Myocyte (in vitro differentiated cells): ENCODE measurements at regions not wholly inside any gene's neighbourhood (a gene's known extent, or its start where the extent isn't known, plus 50 kb on each side); places are given as distances from the start of the nearest gene placed in this dataset.

Experiments used
- DNase-seq: peaks from one replicate; pipeline ENCODE4 v3.0.0-alpha.2; 2012; ENCODE audit warnings: low read depth

DNA sequence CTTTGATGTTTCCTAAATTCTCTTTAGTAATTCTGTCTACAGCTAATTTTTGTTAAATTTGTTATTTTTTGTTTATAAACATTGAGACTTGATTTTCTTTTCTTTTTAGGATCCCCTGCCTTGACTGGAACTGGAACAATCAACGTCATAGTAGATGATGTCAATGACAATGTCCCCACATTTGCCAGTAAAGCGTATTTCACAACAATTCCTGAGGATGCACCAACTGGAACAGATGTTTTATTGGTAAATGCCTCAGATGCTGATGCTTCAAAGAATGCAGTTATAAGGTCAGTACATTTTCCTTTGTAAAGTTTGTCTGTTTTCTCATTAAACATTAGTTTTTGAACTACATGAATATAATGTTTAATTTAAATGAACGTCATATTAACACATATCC lies 119.4 kb downstream of the FAT4 start:
- DNase-seq = peak; percentile 39

DNA sequence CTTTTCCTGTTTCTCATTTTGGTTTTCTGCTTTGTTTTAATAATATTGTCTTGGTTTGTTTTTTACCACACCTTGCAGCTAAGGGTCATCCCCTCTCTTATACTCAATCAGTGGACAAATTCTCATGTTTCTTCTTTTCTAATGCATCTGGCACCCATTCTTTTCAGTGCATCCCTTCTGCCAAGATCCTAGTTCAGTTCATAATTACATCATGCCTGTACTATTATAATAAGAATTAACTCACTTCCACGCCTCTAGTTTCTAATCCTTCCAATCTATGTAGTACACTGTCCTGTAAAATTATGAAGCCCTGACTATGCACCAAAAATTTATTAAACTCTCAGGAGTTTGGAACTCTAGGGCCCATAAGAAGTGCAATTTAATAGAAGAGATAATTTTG lies 126.1 kb downstream of the FAT4 start:
- DNase-seq = no peak

DNA sequence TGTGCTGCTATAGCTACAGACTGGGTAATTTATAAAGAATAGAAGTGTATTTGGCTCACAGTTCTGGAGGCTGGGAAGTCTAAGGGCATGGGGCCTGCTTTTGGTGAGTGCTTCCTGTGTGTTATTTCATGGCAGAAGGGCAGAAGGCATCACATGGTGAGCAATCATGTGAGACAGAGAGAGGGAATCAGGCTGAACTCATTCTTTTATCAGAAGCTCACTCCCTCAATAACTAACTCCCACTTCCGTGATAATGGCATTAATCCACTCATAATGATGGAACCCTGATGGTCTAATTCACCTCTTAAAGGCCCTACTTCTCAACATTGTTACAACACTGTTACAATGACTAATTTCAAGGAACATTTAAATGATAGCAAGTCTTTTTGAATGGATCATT lies 129.4 kb downstream of the FAT4 start:
- no peak for DNase-seq

DNA sequence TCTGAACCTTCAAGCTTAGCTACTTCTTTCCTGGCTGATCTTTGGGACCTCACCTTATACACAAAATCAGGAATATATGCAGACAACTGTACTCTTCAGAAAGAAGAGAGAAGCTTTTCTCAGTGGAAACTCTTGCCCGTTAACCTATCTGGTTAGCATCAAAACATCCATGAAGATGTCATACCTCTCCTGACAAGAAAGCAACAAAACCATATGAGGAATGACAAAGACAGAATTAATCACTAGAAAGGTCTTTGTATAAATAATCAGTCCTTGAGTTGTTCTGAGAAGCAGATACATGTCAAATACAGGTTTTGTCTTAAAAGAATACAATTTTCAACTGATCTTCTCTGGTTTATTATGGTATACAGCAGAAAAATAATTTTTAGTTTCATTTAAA lies 130.8 kb downstream of the FAT4 start:
- DNase-seq = no peak

- DNase-seq = no peak
Observed at GRCh38 chr4:125447551-125448290, 133.0 kb downstream of the FAT4 start.

DNA sequence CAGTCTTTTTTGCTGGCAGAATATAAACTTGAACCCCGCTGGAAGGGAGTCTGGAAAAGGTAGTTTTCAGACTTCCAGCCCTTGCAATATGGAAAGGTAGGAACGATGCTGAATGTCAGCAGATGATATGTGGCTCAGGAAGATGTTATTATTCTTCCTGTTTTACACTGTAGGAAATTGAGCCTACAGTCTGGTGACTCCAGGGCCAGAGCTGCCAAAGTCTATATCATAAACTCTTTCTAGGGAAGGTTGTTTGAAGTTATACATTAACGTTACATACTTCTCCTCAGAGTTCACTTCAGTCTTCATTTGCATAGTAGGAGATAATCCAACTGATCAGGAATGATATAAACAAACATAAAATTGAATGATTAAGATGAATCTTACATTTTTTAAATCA lies 141.3 kb downstream of the FAT4 start:
- DNase-seq = no peak

DNA sequence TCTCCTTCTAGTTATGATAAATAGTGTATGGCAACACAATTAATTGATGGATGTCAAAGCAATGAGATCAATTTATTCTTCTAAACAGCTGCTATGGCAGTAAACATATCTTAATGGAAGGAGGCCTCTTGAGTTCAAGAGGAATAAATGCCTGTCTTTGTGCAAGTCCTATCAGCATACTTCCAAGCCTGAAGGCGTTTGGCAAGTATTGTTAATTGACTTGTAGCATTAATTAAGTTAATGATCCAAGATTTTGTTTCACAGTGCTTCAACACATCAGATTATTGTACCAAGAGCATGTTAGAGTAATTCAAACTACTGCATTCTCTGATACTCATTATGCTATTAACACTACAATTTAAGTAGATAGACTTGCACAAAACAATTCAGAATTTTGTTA lies 144.8 kb downstream of the FAT4 start:
- no peak for DNase-seq

GRCh38 chr4:125461676-125462363 lies 147.1 kb downstream of the FAT4 start:
- DNase-seq = no peak

- DNase-seq = peak; percentile 2
Observed at GRCh38 chr4:125464146-125464545, 149.4 kb downstream of the FAT4 start.

- DNase-seq = no peak
Observed at GRCh38 chr4:125481334-125482045, 166.7 kb downstream of the FAT4 start.

GRCh38 chr4:125482822-125483221 lies 168.1 kb downstream of the FAT4 start:
- no peak for DNase-seq

- DNase-seq = no peak
Observed at GRCh38 chr4:125483278-125483677, 168.5 kb downstream of the FAT4 start.

DNA sequence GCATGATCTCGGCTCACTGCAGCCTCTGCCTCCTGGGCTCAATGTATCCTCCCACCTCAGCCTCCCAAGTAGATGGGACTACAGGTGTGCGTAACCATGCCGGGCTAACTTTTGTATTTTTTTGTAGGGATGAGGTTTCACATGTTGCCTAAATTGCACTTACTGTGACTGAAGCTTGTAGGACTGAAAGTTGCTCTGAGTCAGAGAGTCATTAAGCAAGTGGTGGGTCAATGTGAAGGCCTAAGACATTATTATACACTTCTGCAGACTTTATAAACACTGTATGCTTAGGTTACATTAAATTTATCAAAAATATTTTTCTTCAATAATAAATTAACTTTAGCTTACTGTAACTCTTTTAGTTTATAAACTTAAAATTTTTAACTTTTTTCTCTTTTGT lies 170.2 kb downstream of the FAT4 start:
- no peak for DNase-seq

DNA sequence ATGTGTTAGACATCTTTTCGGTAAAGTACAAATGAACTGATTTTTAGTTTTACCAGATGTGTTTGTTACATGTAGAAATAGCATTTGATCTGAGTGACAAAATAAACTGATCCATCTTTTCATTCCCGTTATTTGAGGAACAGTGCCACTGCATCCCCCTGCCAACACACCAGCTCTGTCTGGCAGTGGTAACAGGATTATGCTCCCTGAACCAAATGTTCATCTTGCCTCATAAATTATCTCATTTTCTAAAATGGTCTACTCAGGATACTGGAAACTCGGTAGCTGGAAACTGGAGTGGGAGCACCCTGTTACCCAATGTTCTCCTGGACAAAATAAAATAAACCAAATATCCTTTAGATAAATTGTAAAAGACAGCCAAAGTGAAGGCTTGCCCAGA lies 171.6 kb downstream of the FAT4 start:
- no peak for DNase-seq

- no peak for DNase-seq
Observed at GRCh38 chr4:125489952-125490690, 175.4 kb downstream of the FAT4 start.

GRCh38 chr4:125492957-125493356 lies 178.2 kb downstream of the FAT4 start:
- no peak for DNase-seq

DNA sequence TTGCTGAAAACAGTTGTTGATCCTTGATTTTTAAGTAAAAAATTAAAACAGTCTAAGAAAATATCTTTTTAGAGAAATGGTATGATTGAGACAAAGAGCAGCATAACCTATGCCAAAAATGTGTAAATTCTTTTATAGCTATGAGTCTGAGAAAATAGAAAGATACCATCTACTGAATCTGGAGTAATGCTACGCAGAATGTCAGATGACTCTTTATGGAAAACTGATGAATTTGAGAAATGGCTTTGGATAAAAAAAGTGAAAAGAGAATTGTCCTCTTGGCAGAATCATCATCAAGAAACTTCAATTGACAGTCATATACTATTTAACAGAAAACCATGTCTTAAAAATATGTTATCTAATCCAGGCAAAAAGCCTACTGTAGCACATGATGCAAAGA lies 183.1 kb downstream of the FAT4 start:
- DNase-seq = no peak

DNA sequence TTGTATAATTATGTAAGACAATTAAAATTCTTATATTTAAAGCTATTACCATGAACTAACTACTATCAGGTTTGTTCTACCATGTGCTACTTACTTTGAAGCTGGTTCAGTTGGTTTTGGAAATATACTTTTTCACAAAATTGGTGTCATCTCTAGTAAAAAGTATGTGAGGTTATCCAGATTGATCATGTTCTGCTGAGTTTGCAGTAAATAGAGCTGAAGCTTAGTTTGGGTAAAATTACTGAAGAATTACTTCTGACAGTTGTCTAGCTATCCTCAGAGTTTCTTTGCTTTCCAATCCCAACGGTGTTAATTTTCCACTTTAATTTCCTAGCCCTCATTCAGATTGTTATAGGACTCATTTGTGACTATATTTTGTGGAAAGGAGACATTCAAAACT lies 184.2 kb downstream of the FAT4 start:
- DNase-seq = no peak

- DNase-seq = no peak
Observed at GRCh38 chr4:125501090-125501489, 186.3 kb downstream of the FAT4 start.

DNA sequence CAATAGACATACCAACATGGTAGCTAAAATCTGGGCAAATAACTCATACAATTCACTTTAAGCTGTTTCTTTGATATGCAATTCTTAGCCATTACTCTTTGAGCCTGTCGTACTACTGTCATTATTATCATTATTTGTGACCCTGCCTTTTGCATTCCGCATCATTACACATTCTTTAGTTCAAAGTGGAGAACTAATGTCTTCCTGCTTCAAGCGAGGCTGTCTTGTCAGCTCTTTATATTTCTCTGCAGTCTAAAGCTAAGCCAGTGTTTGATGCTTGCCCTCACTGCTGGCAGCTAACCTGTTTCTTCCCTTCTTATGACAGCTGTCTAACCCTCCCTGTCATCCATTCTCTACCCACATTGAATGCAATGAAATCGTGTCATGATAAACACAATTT lies 186.8 kb downstream of the FAT4 start:
- DNase-seq = no peak

DNA sequence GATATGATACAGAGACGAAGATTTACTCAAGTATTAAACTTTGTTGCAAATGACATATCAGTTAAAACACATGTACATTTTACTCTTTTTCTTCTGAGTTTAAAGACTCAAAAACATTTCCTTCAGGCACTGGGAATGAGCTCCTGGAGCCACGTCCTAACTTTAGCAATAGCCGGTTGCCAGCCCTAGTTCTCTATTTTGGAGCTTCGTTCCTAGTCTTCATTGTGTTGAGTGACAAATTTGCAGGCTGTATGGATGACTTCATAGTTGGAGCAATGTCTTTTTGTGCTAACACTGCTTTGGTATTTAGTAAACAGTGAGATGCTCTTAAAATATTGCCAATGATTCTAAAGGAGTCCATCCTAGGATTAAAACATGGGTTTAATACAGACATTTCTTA lies 190.9 kb downstream of the FAT4 start:
- DNase-seq = no peak

DNA sequence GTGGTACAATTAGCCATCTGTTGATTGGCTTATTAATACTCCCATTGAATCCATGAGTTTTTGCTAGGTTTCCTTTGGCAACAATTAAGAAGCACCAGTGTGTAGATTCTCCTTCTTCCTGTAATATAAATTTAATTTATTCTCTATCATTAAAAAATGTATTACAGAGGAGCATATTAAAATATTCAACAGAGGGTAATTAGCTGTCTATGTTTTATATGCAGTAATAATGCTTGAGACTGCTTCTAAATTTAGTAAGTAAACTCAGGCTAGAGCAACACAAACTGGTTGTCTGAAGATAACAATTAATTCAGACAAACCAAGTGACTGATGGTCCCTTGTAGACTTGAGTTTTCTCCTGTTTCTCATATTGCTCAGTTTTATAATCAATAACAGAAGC lies 192.4 kb downstream of the FAT4 start:
- no peak for DNase-seq
